A673 (cell line): ENCODE measurements at regions not wholly inside any gene's neighbourhood (a gene's known extent, or its start where the extent isn't known, plus 50 kb on each side); places are given as distances from the start of the nearest gene placed in this dataset.
A peak's percentile ranks its signal among the peaks of the same experiment; 100 is the strongest.

Experiments
- BruUV-seq: library from RNA; stranded (reverse); fragments of 400-500 nt; replicated peaks from 2 replicates; lab custom pipeline; 2021; lab: Mats Ljungman, UMichigan
- CTCF ChIA-PET: fragments of 300-600 bp; sonication (Branson Sonifier 250); formaldehyde crosslinking; loops from one replicate; lab custom pipeline; 2022; ENCODE audit warnings: antibody characterized with exemption; lab: Charles Lee
- POLR2A ChIA-PET: fragments of 300-600 bp; sonication (Branson Sonifier 250); formaldehyde crosslinking; loops from one replicate; lab custom pipeline; 2022; ENCODE audit warnings: antibody characterized with exemption; ENCODE audit not compliant: low non-redundant PET; lab: Charles Lee
- DNase-seq: peaks from one replicate; pipeline ENCODE4 v3.0.0-alpha.2; 2015; ENCODE audit warnings: low spot score
- H3K27ac ChIP-seq: fragments of 200-600 bp; sonication (generic); 2 replicates; pipeline ENCODE4 v1.5.1; 2016; ENCODE audit warnings: mixed run types, low read depth, mild to moderate bottlenecking, mixed read lengths, antibody characterized with exemption, low read length; ENCODE audit not compliant: poor library complexity, severe bottlenecking
- H3K27me3 ChIP-seq: fragments of 200-600 bp; sonication (generic); replicated peaks from 2 replicates; pipeline ENCODE4 v1.6.1; 2017; ENCODE audit warnings: mixed run types, low read depth, mild to moderate bottlenecking, mixed read lengths, antibody characterized with exemption, low read length; ENCODE audit not compliant: insufficient read depth, poor library complexity
- H3K36me3 ChIP-seq: fragments of 200-600 bp; sonication (generic); 2 replicates; pipeline ENCODE4 v1.6.1; 2016; ENCODE audit warnings: mixed run types, mild to moderate bottlenecking, mixed read lengths, antibody characterized with exemption, low read length; ENCODE audit not compliant: insufficient read depth, poor library complexity, severe bottlenecking
- H3K4me1 ChIP-seq: fragments of 200-600 bp; sonication (generic); 2 replicates; pipeline ENCODE4 v1.6.1; 2017; ENCODE audit warnings: mixed run types, mild to moderate bottlenecking, mixed read lengths, antibody characterized with exemption, low read length; ENCODE audit not compliant: insufficient read depth, poor library complexity, severe bottlenecking
- H3K4me3 ChIP-seq: fragments of 200-600 bp; sonication (generic); 2 replicates; pipeline ENCODE4 v1.5.1; 2016; ENCODE audit warnings: low read depth, mixed run types, mild to moderate bottlenecking, mixed read lengths, low read length; ENCODE audit not compliant: poor library complexity, severe bottlenecking
- H3K9me3 ChIP-seq: fragments of 200-600 bp; sonication (generic); 2 replicates; pipeline ENCODE4 v1.6.1; 2016; ENCODE audit warnings: mixed run types, low read depth, mild to moderate bottlenecking, mixed read lengths, antibody characterized with exemption, low read length; ENCODE audit not compliant: poor library complexity, severe bottlenecking
- CTCF ChIP-seq: fragments of 300-800, 200-600 bp; sonication (generic); conservative IDR thresholded peaks from 2 replicates; pipeline ENCODE4 v1.5.1; 2017; ENCODE audit warnings: low read depth, mild to moderate bottlenecking, antibody characterized with exemption, low read length, moderate library complexity, mixed read lengths
- EZH2 ChIP-seq: fragments of 200-600 bp; sonication (generic); IDR thresholded peaks from 2 replicates; pipeline ENCODE4 v1.6.1; 2017; ENCODE audit warnings: borderline replicate concordance, low read depth, mild to moderate bottlenecking, mixed read lengths, antibody characterized with exemption, low read length; ENCODE audit not compliant: poor library complexity, severe bottlenecking
- intact Hi-C: fragments of 100-400 bp; cut with micrococcal nuclease; formaldehyde crosslinking; loops from one replicate; pipeline ENCODE4 v1.10.0; 2022; ENCODE audit not compliant: unreplicated experiment

GRCh38 chr7:47153058-47153457 is 428.9 kb downstream of the TNS3 start:
- no peaks in the 10 kb centered on the region for H3K27me3 ChIP-seq
- no peaks in the 10 kb centered on the region for H3K9me3 ChIP-seq
- H3K27ac ChIP-seq = no peak overlapping the region
- ChIA-PET CTCF (no interaction called here), POLR2A (no interaction called here)
- peak; percentile 13 for DNase-seq
- TF ChIP-seq EZH2 = no peak
- BruUV-seq = no TSS peak
- no peaks in the 10 kb centered on the region for H3K4me1 ChIP-seq
- intact Hi-C loops = no loop called here
- no peak overlapping the region for H3K4me3 ChIP-seq
- H3K36me3 ChIP-seq = no peaks in the 10 kb centered on the region

GRCh38 chr7:47152307-47152706 is 429.6 kb downstream of the TNS3 start:
- POLR2A ChIA-PET = no interaction called here
- no peak for DNase-seq
- H3K27ac ChIP-seq = no peak overlapping the region

GRCh38 chr7:47150497-47151260 is 431.2 kb downstream of the TNS3 start:
- H3K4me3 ChIP-seq = no peak overlapping the region
- H3K4me1 ChIP-seq = no peaks in the 10 kb centered on the region
- H3K27me3 ChIP-seq = peaks cover 3% of the 10 kb centered on the region
- H3K9me3 ChIP-seq = no peaks in the 10 kb centered on the region
- no peak for DNase-seq
- TF ChIP-seq EZH2 = no peak
- no peak for TF ChIP-seq CTCF
- H3K27ac ChIP-seq = no peak overlapping the region
- no peaks in the 10 kb centered on the region for H3K36me3 ChIP-seq
- no TSS peak for BruUV-seq
- POLR2A ChIA-PET = no interaction called here
- CTCF ChIA-PET = no interaction called here
- intact Hi-C loops = no loop called here

More at GRCh38 chr7:47152307-47152706, 429.6 kb downstream of the TNS3 start:
- Histone ChIP-seq H3K9me3 (no peaks in the 10 kb centered on the region), H3K36me3 (no peaks in the 10 kb centered on the region), H3K4me1 (no peaks in the 10 kb centered on the region), H3K4me3 (no peak overlapping the region), H3K27me3 (peaks cover 3% of the 10 kb centered on the region)
- BruUV-seq = no TSS peak
- intact Hi-C loops = no loop called here
- TF ChIP-seq CTCF (no peak), EZH2 (no peak)
- CTCF ChIA-PET = no interaction called here
